ENCODE measurements at regions not wholly inside any gene's neighbourhood (a gene's known extent, or its start where the extent isn't known, plus 50 kb on each side); places are given as distances from the start of the nearest gene placed in this dataset.
A peak's percentile ranks its signal among the peaks of the same experiment; 100 is the strongest.
"Not testable (repeated sequence)": the region's sequence is repeated elsewhere in the genome, so short reads cannot be mapped to it uniquely, and the experiment has no call there.

DNA sequence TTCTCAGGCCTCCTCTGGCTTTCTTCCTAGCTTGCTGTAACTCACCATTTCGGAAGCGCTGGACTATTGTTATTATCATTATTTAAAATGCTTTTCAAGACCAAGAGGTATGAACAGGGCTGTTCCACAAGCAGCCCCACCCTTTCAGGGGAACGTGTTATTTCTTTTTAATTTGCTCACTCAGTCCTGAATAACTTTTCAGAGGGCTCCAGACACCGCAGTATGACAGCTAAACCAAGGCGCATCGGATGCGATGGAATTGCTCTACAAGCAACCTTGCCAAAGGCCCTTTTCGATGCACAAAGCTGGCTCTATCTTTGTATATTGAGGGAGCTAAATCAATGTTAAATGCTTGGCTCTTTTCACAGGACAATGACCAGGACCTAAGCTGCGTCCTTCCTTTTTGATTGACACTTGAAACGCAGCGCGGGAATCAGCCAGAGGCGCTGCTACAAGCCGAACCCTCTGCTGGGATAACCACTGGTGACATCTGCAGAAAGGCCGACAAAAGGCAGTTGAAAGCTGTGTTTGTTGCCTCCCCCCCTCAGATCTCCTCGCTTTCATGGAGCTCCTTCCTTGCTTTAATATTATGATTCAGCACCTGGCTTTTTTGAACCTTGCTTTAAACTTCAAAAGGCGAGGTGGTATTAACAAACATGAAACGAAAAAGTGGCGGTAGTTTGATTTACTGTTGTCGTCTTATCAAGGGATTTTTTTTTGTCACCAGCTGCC, 204.7 kb upstream of the PROX1 start:
- DNase-seq (ENCODE audit: low spot score): no peak

DNA sequence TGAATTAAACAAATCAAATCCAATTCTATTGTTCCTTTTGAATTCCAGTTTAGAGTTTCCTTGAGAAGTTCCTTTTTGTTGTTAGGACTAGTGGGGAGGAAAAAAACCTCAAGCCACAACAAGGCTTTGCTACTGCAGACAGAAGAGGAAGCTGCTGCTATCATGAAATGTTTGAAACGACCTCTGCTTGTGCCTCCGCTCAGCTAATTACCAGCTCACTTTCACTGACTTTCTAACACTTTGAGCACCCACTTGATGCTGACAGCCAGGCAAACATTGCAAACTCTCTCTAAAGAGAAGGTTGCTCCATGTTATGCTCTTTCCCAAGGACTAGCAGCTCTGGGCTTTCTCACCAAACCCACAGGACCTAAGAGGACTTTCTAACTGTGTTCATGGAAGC, 203.9 kb upstream of the PROX1 start:
- DNase-seq (ENCODE audit: low spot score): no peak

DNA sequence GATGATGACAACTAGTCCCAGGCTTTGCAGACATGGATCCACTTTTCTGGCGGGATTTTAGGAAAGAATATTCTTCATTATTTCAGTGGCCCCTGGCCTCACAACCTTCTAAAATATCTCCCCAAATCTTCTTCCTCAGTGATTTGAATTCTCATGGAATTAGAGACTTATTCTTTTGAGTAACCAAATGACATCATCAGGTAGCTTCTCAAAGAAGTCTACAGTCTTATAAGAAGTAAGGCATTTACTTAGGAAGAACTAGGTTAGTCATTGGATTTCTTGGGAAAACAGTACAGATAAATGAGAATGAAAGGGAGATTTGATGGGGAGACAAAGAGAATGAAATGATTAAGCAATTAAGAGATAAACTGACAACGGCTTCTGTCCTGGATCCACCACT, 201.1 kb upstream of the PROX1 start:
- DNase-seq (ENCODE audit: low spot score): no peak

DNA sequence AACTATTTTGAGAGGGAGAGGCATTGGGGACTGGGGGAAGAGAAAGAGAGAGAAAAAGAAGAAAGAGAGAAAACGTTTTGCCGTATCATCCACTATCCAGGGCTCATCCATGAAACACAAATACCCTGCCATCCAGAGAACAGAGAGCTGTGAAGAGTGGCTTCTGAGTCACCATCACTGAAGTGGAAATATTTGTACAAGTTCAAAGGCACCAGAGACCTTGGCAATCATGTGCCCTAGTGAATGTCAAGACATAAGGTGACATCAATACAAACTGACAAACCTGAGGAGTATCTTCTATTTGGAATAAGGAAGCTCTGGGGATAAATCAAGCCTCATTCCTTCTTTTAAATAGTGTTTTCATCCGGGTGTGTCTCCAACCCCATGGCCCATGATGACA, 197.2 kb upstream of the PROX1 start:
- no peak for DNase-seq (ENCODE audit: low spot score)

DNA sequence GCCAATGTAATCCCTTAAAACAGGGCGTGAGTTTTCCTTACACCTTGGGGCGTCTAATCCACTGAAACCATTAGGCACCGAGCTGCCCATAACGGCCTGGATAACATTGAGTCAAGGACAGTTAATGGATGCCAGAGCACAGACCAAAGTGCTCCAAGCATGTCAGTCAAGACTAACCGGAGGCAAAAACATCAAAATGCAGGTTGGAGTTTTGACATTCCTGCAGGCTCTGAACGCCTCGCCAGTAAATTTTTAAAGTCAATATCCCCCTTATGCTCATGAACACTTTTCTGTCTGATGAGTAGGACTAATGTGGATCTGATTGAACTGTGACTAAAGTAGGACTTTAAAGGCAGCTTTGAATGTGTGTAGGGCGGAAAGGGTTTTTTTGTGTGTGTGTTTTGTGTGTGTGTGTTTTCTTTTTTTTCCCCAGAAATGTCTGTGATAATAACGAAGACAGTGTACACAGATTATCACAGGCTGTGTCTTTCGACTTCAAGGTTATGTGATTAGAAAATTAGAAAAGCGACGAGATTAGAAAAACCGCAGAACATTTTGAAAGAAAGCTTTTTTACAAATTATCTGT, 194.2 kb upstream of the PROX1 start:
- DNase-seq (ENCODE audit: low spot score): no peak

DNA sequence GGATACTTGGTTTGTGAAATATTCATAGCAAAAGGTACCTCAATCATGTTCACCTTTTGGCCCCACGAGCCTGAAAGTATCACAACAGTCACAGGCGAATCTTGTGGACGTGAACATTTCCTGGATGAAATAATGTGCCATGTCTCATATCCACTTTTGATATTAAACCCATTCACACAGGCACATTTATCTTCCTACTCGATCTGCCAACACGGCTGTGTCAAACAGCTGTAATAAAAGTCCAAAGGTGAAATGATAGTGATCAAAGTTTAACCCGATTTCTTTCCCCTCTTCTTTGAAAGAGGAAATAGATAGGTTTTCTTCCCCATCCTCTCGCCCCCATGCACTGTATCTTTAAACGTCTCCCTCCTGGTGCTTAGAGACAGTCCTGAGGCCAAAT, 191.2 kb upstream of the PROX1 start:
- no peak for DNase-seq (ENCODE audit: low spot score)

DNA sequence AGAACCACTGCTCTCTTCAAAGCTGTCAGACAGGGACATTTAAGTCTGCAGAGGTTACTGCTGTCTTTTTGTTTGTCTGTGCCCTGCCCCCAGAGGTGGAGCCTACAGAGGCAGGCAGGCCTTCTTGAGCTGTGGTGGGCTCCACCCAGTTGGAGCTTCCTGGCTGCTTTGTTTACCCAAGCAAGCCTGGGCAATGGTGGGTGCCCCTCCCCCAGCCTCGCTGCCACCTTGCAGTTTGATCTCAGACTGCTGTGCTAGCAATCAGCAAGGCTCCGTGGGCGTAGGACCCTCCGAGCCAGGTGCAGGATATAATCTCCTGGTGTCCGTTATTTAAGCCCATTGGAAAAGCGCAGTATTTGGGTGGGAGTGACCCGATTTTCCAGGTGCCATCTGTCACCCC, 179.5 kb upstream of the PROX1 start:
- DNase-seq (ENCODE audit: low spot score): not testable (repeated sequence)

DNA sequence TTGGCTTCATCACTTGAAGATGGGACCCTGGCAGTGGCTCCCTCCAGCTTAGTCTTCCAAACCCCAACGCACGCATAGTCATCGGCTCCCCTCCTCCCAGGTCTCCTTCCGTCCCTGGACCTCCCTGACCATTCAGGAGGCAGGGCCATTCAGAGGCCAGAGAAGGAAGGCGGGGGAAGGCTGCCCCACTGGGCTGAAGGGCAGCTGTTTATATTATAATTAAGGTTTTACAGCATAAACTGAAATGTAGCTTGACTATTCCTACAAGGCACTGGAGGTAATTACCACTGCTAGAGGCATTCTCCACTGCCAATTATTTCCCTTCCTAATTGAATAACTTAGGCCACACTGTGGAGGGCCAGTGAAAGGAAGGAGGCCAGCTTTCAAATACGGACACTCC, 170.6 kb upstream of the PROX1 start:
- no peak for DNase-seq (ENCODE audit: low spot score)

DNA sequence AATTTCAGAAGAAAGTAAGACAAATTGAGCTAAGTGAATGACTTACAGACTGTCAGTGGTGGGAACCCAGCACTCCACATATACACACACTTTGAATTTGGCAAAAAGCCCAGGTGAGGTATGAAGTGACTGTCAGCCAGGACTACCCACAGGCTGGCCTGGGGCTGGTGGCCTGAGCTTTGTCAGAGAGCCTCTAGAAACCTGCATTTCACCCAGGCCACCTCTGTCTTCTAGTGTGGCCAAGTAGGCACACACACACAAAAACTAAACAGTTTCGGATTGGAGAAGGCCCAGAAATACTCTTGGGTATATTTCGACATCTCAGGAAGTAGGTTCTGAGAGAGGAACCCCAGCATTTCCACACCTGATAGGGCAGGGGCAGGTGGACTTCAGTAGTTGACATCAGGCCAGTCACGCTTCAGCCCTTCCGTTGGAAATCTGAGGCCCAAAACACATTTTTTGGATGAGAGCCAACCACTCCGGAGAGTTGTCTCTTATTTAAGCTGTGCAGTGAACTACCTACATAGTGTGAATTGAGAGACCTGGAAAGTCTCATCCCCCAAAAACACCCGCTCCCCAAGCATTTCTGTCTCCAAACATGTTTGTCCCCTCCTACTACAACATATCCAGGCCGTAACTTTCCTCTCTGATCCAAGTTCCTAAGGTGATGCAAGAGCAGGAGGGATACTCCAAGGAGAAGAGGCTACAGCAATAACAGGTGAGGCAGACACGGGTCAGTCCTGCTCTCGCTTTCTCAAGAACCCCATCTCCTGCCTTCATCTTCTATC, 167.2 kb upstream of the PROX1 start:
- peak; percentile 7 for DNase-seq (ENCODE audit: low spot score)

DNA sequence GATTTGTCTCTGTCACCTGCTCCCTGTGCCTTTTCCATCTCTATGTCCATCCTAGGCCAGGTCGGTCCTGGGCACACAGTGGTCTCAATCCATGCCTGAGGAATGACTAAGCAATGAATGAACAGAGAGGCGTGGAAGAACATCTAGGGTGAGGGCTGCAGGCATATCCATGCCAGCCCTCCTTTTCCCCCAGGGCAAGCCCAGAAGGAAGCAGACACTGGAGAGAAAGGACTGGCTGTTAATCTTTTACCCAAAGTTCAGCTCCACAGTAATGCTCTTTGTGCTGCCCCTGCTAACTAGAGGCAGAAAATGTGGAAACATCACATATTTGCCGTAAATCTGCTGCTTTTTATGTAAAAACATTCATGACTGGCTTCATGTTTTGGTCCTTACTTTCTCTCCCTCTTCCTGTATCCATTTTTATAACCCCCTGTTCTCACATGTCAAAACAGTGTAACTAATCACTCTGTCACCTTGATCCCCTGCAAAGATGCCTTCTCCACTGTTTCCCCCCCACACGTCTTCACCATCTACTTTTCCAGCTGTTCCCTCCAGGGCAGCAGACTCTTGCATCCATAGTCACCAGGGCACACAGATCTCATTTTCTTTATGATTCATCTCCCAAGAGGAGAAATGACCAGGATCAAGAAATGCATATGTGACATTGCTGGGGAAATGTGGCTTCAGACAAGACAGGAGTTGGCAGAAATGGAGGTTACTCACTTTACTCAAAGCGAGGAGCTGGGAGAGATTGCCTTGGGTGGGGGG, 166.4 kb upstream of the PROX1 start:
- no peak for DNase-seq (ENCODE audit: low spot score)

DNA sequence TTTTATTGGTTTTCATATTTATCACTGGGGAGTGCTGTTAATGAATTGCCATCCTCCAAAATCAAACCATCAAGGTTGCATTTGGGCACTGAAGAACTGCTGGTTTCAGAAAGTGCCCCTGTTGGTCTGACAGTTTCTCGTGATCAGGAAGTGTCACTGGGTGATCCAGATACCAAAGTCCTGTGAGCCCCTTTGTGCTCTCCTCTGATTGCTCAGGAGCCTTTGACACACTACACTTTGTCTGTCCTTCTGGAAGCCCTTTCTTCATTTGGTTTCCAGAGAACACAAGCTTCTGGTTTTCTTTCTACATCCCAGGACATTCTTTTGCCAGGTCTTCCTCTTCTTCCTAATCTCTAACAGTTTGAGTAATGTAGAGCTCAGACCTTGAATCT, 165.8 kb upstream of the PROX1 start:
- DNase-seq (ENCODE audit: low spot score): no peak

DNA sequence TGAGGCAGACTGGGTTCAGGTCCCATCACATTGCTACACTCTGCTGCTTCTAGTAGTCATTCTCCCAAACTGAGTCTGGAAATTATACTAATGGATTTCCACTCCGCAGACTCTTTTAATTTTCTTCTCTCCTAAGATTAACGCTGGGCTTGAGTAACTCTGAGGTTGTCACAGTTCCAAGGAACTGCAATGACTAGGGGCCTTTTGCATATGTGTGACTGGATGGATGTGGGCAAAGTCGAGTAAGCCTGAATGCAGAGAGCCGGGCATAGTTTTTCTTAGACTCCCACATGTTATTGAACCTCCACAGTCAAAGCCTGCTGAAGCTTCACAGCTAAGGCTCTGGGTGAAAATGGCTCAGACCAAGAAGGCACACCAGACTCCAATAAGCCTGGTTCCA, 160.9 kb upstream of the PROX1 start:
- DNase-seq (ENCODE audit: low spot score): no peak

DNA sequence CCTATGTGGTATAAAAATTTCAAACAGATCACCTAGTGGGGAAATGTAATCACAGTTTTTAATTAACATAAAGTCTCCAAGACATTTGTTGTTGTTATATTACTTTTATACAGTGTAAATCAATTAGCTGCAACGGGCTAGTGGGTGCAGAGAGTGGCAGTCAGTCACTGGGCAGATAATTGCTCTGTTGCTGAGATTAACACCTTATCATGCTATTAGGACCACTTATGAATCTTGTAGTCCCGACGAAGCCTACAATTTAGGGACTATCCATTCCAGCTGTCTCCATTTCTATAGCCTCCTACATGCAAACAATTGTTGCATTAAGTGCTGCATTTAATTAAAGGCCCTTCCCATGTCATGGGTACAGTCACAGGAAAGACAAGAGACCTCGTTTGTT, 158.9 kb upstream of the PROX1 start:
- DNase-seq (ENCODE audit: low spot score): no peak

DNA sequence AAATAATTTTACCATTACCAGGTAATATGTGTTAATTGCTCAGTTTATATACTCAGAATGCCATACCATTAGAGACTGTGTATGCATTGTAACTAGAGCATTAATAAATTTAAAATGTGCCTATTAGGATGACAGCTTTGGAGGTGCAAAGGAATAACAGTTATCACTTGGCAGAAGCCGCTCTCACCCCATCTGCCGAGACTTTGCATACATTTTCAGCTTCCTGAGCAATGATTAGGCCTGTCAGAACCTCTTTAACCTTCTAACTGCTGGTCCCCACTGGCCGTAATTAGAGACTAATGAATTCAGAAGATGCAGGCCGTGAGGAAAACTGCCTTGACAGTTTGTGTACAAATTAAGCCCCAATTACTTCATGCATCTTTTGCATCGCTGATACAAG, 158.0 kb upstream of the PROX1 start:
- no peak for DNase-seq (ENCODE audit: low spot score)

DNA sequence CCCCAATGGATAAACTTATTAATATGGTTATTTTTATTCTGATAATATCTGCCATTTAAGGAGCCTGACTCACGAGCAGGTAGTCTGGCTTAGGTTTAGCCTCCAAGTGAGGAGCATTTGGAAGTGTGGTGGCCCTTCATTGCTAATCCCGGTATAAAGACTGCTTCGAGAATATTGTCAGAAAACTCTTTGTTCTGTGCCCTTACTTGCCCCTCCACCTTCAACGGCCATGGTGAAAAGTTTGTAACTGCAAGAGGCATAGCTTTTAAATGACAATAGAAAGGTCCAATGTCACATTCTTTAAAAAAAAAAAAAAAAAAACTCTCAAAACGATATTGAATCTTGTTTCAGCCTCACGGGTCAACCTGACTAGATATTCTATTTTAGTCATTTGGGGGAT, 157.4 kb upstream of the PROX1 start:
- no peak for DNase-seq (ENCODE audit: low spot score)

DNA sequence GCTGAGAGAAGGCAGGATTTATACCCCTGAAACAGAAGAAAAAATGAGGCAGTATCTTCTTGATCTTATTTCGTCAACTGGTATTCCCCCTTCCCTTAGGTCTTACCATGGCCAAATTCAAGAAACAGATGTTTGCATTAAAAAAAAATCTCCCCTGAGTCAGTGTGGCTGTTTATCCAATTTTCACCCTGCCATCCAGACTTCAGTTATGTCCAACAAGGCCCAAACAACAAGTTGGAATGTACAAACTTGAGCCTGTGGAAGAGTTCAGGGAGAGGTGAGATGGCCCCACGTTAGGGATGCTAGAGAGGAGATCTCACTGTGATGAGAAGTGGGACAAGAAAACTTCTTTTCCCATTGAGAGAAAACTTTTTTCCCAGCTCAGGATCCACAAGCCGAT, 147.2 kb upstream of the PROX1 start:
- DNase-seq (ENCODE audit: low spot score): no peak

DNA sequence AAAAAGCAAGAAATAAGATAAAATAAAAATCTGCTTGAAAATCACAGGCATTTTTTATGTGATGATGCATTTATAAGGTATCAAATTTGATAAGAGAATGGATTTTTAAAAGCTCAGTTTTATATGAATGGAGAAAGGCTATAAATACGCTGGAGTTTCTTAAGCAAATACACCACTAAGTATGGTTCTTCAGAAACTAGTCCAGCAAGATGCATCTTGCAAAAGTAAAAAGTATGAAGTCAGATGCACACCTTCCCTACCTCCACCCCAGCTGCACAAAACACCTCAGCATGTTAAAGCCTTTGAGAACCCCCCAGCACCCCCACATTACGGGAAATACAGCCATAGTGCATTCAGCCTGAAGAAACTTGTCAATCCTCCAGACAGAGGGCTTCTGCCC, 143.1 kb upstream of the PROX1 start:
- no peak for DNase-seq (ENCODE audit: low spot score)

DNA sequence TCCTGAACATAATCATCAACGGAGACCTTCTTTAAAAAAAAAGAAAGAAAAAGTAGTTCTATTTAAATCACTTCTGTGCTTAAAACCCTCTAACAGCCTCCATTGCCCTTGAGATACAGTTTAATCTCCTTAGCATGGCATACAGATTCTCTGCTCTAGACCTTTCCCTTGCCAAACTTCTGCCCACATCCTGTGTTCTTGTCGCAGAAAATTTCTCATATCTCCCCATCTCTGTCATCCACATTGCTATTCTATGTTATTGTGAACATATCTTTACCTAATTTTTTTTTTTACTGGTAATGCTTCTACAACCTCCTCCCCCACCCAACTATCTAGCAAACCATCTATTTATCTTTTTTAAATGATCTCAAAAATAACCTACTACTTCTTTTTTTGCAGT, 135.7 kb upstream of the PROX1 start:
- no peak for DNase-seq (ENCODE audit: low spot score)

DNA sequence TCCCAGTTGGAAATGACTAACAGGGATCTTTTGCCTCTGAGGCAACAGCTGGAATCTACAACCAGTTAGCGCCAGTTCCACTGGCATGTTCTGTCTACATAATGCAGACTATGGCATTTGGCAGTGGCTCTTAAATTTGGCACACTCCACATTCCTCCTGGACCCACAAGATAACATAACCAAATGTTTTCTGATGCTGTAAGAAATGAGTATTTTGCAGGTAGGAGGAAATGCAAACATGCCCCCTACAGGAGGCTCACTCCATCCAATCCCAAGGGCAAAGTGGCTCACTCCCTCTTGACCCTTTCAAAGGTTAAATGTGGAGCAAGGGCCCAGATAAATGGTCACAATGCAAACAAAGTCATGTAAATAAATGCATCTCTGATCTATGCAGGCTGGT, 129.2 kb upstream of the PROX1 start:
- DNase-seq (ENCODE audit: low spot score): peak; percentile 6

DNA sequence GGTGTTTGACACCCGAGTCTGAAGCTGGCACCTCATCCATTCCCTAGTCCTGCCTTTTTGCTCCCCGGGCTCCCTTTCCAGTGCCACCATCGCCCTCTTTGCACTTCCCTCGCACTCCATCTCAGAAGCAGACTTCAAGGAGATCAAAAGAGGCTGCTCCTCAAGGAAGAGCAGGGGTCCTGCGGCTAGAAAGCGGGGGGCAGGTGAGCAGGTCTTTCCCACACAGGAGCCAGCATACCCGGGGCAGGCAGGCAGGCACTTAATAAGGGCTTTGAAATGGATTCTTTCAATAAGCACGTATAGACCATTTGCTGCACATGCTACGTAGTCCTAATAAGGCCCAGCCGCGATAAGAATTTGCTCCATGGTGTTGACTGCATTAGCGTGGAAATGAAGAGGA, 125.9 kb upstream of the PROX1 start:
- no peak for DNase-seq (ENCODE audit: low spot score)

DNA sequence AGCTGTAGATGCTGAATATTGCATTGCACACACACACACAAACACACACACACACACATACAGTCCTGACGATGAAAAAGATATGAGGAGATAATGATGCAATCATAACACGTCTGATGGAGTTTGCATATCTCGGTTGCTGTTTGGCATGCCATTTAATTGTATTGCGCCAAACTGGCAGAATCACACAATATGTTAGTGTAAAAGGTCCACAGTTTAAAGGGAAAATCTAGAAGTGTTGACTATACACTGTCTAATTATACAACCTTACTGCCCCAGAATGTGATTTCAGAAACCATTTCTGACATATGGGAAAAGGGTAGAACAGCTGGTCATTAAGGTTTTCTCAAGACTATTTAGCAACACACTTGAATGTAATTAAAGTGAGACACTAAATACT, 123.7 kb upstream of the PROX1 start:
- DNase-seq (ENCODE audit: low spot score): no peak

DNA sequence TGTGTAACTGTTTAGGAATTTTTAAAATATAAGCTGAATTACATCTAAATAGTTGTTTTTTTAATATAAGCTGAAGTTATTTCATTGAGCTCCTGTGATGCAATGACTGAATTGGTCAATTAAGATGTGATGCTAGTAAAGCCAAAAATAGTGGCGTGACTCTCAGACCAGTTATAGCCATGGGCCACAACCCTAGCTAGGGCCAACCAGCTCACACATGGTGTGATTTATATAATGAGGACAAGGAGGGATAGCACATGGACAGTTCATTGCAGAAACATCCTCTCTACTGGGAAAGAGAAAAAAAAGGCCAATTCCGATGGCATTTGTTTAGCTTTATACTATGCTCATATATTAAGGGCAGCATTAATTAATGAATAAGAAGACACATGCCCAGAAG, 119.3 kb upstream of the PROX1 start:
- no peak for DNase-seq (ENCODE audit: low spot score)

DNA sequence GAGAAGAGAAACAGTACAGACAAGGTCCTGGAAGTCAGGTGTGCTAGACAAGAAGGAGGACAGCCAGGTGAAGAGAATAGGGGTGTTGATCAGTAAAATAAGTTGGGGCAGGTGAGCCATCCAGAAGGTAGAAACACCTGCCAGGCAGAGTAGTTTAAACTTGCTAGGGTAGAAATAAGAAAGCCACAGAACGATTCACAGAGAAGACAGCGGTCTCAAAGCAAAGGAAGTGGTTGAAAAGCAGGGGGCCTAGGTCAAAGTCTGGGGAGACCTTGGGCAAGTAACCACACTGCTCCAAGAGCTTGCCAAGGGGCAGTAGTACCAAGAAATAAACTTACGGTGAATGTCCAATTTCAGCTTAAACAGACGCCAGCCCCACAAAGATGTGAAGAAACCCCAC, 116.6 kb upstream of the PROX1 start:
- DNase-seq (ENCODE audit: low spot score): no peak

All from H4 (cell line).